GM12864 (cell line): ENCODE measurements at regions not wholly inside any gene's neighbourhood (a gene's known extent, or its start where the extent isn't known, plus 50 kb on each side); places are given as distances from the start of the nearest gene placed in this dataset.

ENCODE experiments used
- DNase-seq: peaks from one replicate; pipeline ENCODE4 v3.0.0-alpha.2; 2011; ENCODE audit warnings: low read depth
- H3K4me3 ChIP-seq: 2 replicates; pipeline ENCODE4 v1.5.1; 2011; ENCODE audit warnings: mild to moderate bottlenecking, low read depth, low read length, control low read depth
- CTCF ChIP-seq: IDR thresholded peaks from 2 replicates; pipeline ENCODE4 v1.5.1; 2011; ENCODE audit warnings: low read depth, mild to moderate bottlenecking, moderate library complexity, low read length, control low read depth, inconsistent platforms; ENCODE audit errors: missing control alignments

GRCh38 chr16:59941594-59941993, 1207.5 kb upstream of the GOT2 start:
- no peak overlapping the region for H3K4me3 ChIP-seq
- DNase-seq, result no peak
- no peak for TF ChIP-seq CTCF

GRCh38 chr16:59920054-59920453, 1185.9 kb upstream of the GOT2 start:
- H3K4me3 ChIP-seq, result no peak overlapping the region
- DNase-seq, result no peak

GRCh38 chr16:59913666-59914065, 1179.5 kb upstream of the GOT2 start:
- no peak for TF ChIP-seq CTCF
- DNase-seq, result no peak
- no peak overlapping the region for H3K4me3 ChIP-seq

More at GRCh38 chr16:59920054-59920453, 1185.9 kb upstream of the GOT2 start:
- TF ChIP-seq CTCF, result no peak

GRCh38 chr16:59909262-59909661, 1175.1 kb upstream of the GOT2 start:
- TF ChIP-seq CTCF, result no peak
- DNase-seq, result no peak
- H3K4me3 ChIP-seq, result no peak overlapping the region

- no peak for DNase-seq
- H3K4me3 ChIP-seq, result no peak overlapping the region
- no peak for TF ChIP-seq CTCF
Measured at GRCh38 chr16:59907611-59908010, 1173.5 kb upstream of the GOT2 start.

GRCh38 chr16:59905606-59906005, 1171.5 kb upstream of the GOT2 start:
- no peak for DNase-seq
- no peak overlapping the region for H3K4me3 ChIP-seq
- no peak for TF ChIP-seq CTCF

GRCh38 chr16:59905131-59905530, 1171.0 kb upstream of the GOT2 start:
- no peak overlapping the region for H3K4me3 ChIP-seq
- no peak for TF ChIP-seq CTCF
- DNase-seq, result no peak
